Nephron progenitor cell (in vitro differentiated cells): ENCODE measurements at regions not wholly inside any gene's neighbourhood (a gene's known extent, or its start where the extent isn't known, plus 50 kb on each side); places are given as distances from the start of the nearest gene placed in this dataset.

Experiments
- DNase-seq: peaks from one replicate; pipeline ENCODE4 v3.0.0; 2021
- H3K27ac Mint-ChIP-seq: 2 replicates; pipeline ENCODE4 v1.8.0; 2021; ENCODE audit warnings: mild to moderate bottlenecking, moderate library complexity, mixed read lengths
- H3K27me3 Mint-ChIP-seq: 2 replicates; pipeline ENCODE4 v1.8.0; 2021; ENCODE audit warnings: mild to moderate bottlenecking, low read depth, mixed read lengths; ENCODE audit not compliant: poor library complexity
- H3K36me3 Mint-ChIP-seq: 2 replicates; pipeline ENCODE4 v1.8.0; 2021; ENCODE audit warnings: low read depth, mixed read lengths
- H3K4me1 Mint-ChIP-seq: 2 replicates; pipeline ENCODE4 v1.8.0; 2021; ENCODE audit warnings: mixed read lengths
- H3K4me3 Mint-ChIP-seq: 2 replicates; pipeline ENCODE4 v1.8.0; 2021; ENCODE audit warnings: mild to moderate bottlenecking, moderate library complexity, mixed read lengths
- H3K9me3 Mint-ChIP-seq: 2 replicates; pipeline ENCODE4 v1.8.0; 2021; ENCODE audit warnings: mild to moderate bottlenecking, moderate library complexity, mixed read lengths
- TF ChIP-seq, protein P1 (sequence below): fragments of 200-600 bp; sonication (generic); IDR thresholded peaks from 2 replicates; pipeline ENCODE4 v1.5.0; 2021; ENCODE audit warnings: antibody characterized with exemption

DNA sequence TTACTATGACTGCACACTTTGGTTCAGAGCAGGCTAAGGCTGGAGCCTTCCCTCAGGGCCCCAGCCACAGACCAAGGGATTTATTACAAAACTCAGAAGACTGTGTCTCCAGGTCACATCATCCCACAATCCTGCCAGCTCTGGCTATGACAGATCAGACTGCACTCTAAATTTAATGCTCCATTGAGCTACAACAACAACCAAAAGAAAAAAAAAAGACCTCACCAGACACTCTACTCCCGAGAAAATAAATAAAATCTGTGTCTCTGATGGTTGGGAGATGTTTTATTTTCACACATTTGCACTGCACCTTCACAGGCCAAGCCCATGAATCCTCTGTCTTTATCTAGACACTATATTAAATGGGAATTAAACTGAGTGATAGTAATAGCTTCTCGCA lies 50.8 kb upstream of the CTNNB1 start:
- TF ChIP-seq, protein P1, sequence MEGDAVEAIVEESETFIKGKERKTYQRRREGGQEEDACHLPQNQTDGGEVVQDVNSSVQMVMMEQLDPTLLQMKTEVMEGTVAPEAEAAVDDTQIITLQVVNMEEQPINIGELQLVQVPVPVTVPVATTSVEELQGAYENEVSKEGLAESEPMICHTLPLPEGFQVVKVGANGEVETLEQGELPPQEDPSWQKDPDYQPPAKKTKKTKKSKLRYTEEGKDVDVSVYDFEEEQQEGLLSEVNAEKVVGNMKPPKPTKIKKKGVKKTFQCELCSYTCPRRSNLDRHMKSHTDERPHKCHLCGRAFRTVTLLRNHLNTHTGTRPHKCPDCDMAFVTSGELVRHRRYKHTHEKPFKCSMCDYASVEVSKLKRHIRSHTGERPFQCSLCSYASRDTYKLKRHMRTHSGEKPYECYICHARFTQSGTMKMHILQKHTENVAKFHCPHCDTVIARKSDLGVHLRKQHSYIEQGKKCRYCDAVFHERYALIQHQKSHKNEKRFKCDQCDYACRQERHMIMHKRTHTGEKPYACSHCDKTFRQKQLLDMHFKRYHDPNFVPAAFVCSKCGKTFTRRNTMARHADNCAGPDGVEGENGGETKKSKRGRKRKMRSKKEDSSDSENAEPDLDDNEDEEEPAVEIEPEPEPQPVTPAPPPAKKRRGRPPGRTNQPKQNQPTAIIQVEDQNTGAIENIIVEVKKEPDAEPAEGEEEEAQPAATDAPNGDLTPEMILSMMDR, result no peak
- peaks cover 47% of the 10 kb centered on the region for H3K4me1 Mint-ChIP-seq
- peaks cover 18% of the 10 kb centered on the region for H3K9me3 Mint-ChIP-seq
- peak overlapping the region; percentile 89 for H3K27ac Mint-ChIP-seq
- DNase-seq, result peak; percentile 22
- H3K27me3 Mint-ChIP-seq, result peaks cover 11% of the 10 kb centered on the region
- H3K36me3 Mint-ChIP-seq, result peaks cover 13% of the 10 kb centered on the region
- H3K4me3 Mint-ChIP-seq, result peak overlapping the region; percentile 28

DNA sequence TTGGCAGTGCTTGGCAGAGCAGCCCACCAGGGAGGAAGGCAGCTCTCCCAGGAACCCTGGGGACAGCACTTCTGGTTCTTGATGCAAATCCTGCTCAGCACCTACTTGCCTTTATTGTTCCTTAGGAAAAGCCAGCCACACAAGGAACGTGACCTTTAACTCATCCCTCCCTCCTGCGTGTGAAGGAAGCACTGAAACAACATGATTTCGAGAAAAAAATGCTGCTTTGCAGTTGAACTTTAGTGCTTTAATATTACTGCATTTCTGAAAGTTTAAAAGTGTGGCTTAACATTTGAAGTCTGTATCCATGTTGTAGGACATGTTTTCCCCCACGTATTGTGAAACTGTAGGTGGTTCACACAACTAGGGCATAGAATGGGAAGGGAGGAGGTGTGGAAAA lies 50.4 kb upstream of the CTNNB1 start:
- Mint-ChIP-seq H3K4me3 (no peak overlapping the region), H3K9me3 (peaks cover 18% of the 10 kb centered on the region), H3K27ac (peak overlapping the region; percentile 89), H3K4me1 (peaks cover 42% of the 10 kb centered on the region), H3K36me3 (peaks cover 13% of the 10 kb centered on the region), H3K27me3 (peaks cover 11% of the 10 kb centered on the region)
- no peak for DNase-seq
- TF ChIP-seq, protein P1, result no peak
